CD14-positive monocyte (primary cell): ENCODE measurements at regions not wholly inside any gene's neighbourhood (a gene's known extent, or its start where the extent isn't known, plus 50 kb on each side); places are given as distances from the start of the nearest gene placed in this dataset.

Source experiments
- DNase-seq, 3 donors: peaks; one replicate each; pipeline ENCODE4 v3.0.0-alpha.2; 2011 to 2022
- H2AFZ ChIP-seq: 2 replicates; pipeline ENCODE4 v1.6.0; 2012; ENCODE audit warnings: mild to moderate bottlenecking, low read depth, low read length, inconsistent platforms; ENCODE audit not compliant: insufficient read depth, poor library complexity, severe bottlenecking
- H3K27ac ChIP-seq, 2 donors: 1 replicate in 1 of 2; 2 replicates in 1 of 2; pipeline ENCODE4 v1.5.1; 2012 to 2013; ENCODE audit warnings: low read length in 2 of 2, control low read depth in 1 of 2, inconsistent platforms in 1 of 2, low read depth in 1 of 2, mild to moderate bottlenecking in 1 of 2
- H3K27me3 ChIP-seq, 2 donors: one replicate each; pipeline versions ENCODE4 v1.6.0 to v1.6.1; 2011 to 2013; ENCODE audit warnings: low read length in 2 of 2; ENCODE audit not compliant: control insufficient read depth in 2 of 2, insufficient read depth in 2 of 2
- H3K36me3 ChIP-seq, 2 donors: replicated peaks in 1 of 2; 1 replicate in 1 of 2; 2 replicates in 1 of 2; pipeline versions ENCODE4 v1.5.1 to v1.6.1; 2012 to 2013; ENCODE audit warnings: low read length in 2 of 2, control low read depth in 1 of 2, inconsistent platforms in 1 of 2, mild to moderate bottlenecking in 1 of 2; ENCODE audit not compliant: insufficient read depth in 2 of 2, control insufficient read depth in 1 of 2
- H3K4me1 ChIP-seq, 2 donors: 1 replicate in 1 of 2; 2 replicates in 1 of 2; pipeline versions ENCODE4 v1.5.1 to v1.6.1; 2012 to 2013; ENCODE audit warnings: low read length in 2 of 2, control low read depth in 1 of 2, inconsistent platforms in 1 of 2, mild to moderate bottlenecking in 1 of 2, moderate library complexity in 1 of 2; ENCODE audit not compliant: insufficient read depth in 2 of 2, control insufficient read depth in 1 of 2
- H3K4me2 ChIP-seq: replicated peaks from 2 replicates; pipeline ENCODE3; 2012; ENCODE audit warnings: low read length, moderate library complexity, mild to moderate bottlenecking; ENCODE audit not compliant: poor library complexity, severe bottlenecking; ENCODE audit errors: extremely low read depth
- H3K4me3 ChIP-seq, 3 experiments: fragments of 200-600 bp in 1 of 3; sonication (generic) in 1 of 3; replicated peaks in 1 of 3; 1 replicate in 2 of 3; 2 replicates in 1 of 3; pipeline ENCODE4 v1.5.1; 2011 to 2013; ENCODE audit warnings: low read length in 3 of 3, mild to moderate bottlenecking in 3 of 3, control low read depth in 2 of 3, low read depth in 2 of 3, inconsistent platforms in 1 of 3, moderate library complexity in 1 of 3
- H3K79me2 ChIP-seq: 2 replicates; pipeline ENCODE4 v1.6.0; 2012; ENCODE audit warnings: mild to moderate bottlenecking, control low read depth, inconsistent platforms, low read length, moderate library complexity; ENCODE audit not compliant: insufficient read depth
- H3K9ac ChIP-seq: 2 replicates; pipeline ENCODE4 v1.6.0; 2017; ENCODE audit warnings: low read length, mild to moderate bottlenecking; ENCODE audit not compliant: insufficient read depth, poor library complexity, severe bottlenecking
- H3K9me3 ChIP-seq, 2 donors: replicated peaks in 1 of 2; 1 replicate in 1 of 2; 2 replicates in 1 of 2; pipeline versions ENCODE4 v1.5.1 to v1.6.1; 2012 to 2013; ENCODE audit warnings: low read length in 2 of 2, control low read depth in 1 of 2; ENCODE audit not compliant: control insufficient read depth in 1 of 2, insufficient read depth in 1 of 2
- H4K20me1 ChIP-seq: 2 replicates; pipeline ENCODE4 v1.6.0; 2012; ENCODE audit warnings: mild to moderate bottlenecking, low read length, control low read depth, moderate library complexity; ENCODE audit not compliant: insufficient read depth
- H3K27ac Mint-ChIP-seq, 7 donors: one replicate each; pipeline ENCODE4 v1.8.0; 2020; ENCODE audit warnings: mild to moderate bottlenecking in 7 of 7, mixed read lengths in 7 of 7, moderate library complexity in 6 of 7, inconsistent platforms in 2 of 7
- H3K27me3 Mint-ChIP-seq, 3 donors: one replicate each; pipeline ENCODE4 v1.8.0; 2021 to 2022; ENCODE audit warnings: low read depth in 3 of 3, mild to moderate bottlenecking in 3 of 3, mixed read lengths in 3 of 3, moderate library complexity in 3 of 3, inconsistent platforms in 1 of 3
- H3K36me3 Mint-ChIP-seq, 2 donors: one replicate each; pipeline ENCODE4 v1.8.0; 2020; ENCODE audit warnings: mixed read lengths in 2 of 2, inconsistent platforms in 1 of 2, mild to moderate bottlenecking in 1 of 2
- H3K4me1 Mint-ChIP-seq: one replicate; pipeline ENCODE4 v1.8.0; 2020; ENCODE audit warnings: mild to moderate bottlenecking, mixed read lengths
- H3K4me3 Mint-ChIP-seq, 2 donors: one replicate each; pipeline ENCODE4 v1.8.0; 2020; ENCODE audit warnings: mild to moderate bottlenecking in 2 of 2, mixed read lengths in 2 of 2, moderate library complexity in 1 of 2
- H3K9me3 Mint-ChIP-seq, 7 donors: one replicate each; pipeline ENCODE4 v1.8.0; 2020 to 2022; ENCODE audit warnings: mixed read lengths in 7 of 7, mild to moderate bottlenecking in 6 of 7, moderate library complexity in 6 of 7, inconsistent platforms in 2 of 7
- whole genome bisulfite sequencing: methylation state at CpG from one replicate; pipeline ENCODE4 v1.1.5; 2013; ENCODE audit warnings: missing lambda C conversion rate; ENCODE audit not compliant: insufficient coverage; 5-methylcytosine and 5-hydroxymethylcytosine counted together
- intact Hi-C, 2 donors: fragments of 100-400 bp; cut with micrococcal nuclease; formaldehyde crosslinking; loops; one replicate each; pipeline versions ENCODE4 v1.15.0 to v1.15.1; 2023
- TF ChIP-seq, protein P1 (sequence below): fragments of 200-600 bp; IDR thresholded peaks from one replicate; pipeline ENCODE4 v1.8.0; 2022; ENCODE audit warnings: antibody characterized with exemption, mild to moderate bottlenecking

DNA sequence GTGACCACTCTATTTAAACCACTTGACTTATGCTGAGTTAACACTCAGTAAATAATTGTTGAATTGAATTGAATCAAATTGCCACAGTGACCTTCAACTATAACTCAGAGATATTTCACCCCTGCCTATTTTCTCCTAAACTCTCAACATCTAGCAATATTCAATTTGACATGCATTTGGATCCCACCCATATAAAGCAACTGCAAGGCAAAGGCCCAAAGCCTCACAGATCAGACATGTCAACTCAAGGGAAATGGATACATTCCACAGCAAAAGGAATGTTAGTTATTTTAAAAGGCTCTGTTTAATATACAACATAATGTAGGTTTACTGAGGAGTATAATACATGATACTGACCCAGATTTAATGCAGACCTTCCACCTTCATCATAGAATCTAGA is 107.4 kb downstream of the KCTD12 start:
- Mint-ChIP-seq H3K9me3 (peaks cover 0 to 6% (median 0%) of the 10 kb centered on the region in 7 donors), H3K27ac (no peak overlapping the region), H3K27me3 (peaks cover 0 to 1% (median 1%) of the 10 kb centered on the region in 3 donors), H3K36me3 (peaks cover 0 to 7% of the 10 kb centered on the region in 2 donors), H3K4me3 (no peak overlapping the region), H3K4me1 (peaks cover 10% of the 10 kb centered on the region)
- H3K9ac ChIP-seq, result no peak overlapping the region
- H3K4me2 ChIP-seq, result no peak overlapping the region
- H3K27me3 ChIP-seq, result no peaks in the 10 kb centered on the region
- no peak overlapping the region for H3K27ac ChIP-seq
- H3K79me2 ChIP-seq, result no peaks in the 10 kb centered on the region
- TF ChIP-seq, protein P1, sequence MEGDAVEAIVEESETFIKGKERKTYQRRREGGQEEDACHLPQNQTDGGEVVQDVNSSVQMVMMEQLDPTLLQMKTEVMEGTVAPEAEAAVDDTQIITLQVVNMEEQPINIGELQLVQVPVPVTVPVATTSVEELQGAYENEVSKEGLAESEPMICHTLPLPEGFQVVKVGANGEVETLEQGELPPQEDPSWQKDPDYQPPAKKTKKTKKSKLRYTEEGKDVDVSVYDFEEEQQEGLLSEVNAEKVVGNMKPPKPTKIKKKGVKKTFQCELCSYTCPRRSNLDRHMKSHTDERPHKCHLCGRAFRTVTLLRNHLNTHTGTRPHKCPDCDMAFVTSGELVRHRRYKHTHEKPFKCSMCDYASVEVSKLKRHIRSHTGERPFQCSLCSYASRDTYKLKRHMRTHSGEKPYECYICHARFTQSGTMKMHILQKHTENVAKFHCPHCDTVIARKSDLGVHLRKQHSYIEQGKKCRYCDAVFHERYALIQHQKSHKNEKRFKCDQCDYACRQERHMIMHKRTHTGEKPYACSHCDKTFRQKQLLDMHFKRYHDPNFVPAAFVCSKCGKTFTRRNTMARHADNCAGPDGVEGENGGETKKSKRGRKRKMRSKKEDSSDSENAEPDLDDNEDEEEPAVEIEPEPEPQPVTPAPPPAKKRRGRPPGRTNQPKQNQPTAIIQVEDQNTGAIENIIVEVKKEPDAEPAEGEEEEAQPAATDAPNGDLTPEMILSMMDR, result no peak
- no peak for DNase-seq
- no peaks in the 10 kb centered on the region for H3K9me3 ChIP-seq
- H3K36me3 ChIP-seq, result no peaks in the 10 kb centered on the region
- intact Hi-C loops, result no loop called here
- H2AFZ ChIP-seq, result no peak overlapping the region
- no peaks in the 10 kb centered on the region for H4K20me1 ChIP-seq
- H3K4me3 ChIP-seq, result no peak overlapping the region
- no peaks in the 10 kb centered on the region for H3K4me1 ChIP-seq

DNA sequence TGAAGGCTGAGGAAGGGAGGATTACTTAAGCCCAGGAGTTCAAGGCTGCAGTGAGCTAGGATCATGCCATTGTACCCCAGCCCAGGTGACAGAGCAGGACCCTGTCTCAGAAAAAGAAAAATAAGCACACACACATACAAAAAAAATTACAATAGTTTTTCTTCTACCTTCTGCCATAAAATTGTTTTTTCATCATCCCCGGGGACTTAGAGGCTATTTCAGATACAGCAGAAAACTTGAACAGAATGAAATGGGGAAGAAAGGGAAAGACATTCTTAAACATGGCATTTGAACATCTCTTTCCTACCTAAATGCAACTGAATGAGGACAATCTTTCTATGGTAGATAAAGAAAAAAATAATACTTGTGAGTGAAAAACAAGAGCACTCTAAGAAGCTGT is 109.1 kb downstream of the KCTD12 start:
- Histone ChIP-seq H3K9ac (no peak overlapping the region), H3K27me3 (no peaks in the 10 kb centered on the region), H3K4me2 (no peak overlapping the region), H3K36me3 (no peaks in the 10 kb centered on the region), H3K27ac (no peak overlapping the region), H2AFZ (no peak overlapping the region), H3K4me1 (no peaks in the 10 kb centered on the region), H3K79me2 (no peaks in the 10 kb centered on the region), H3K9me3 (no peaks in the 10 kb centered on the region), H4K20me1 (no peaks in the 10 kb centered on the region), H3K4me3 (no peak overlapping the region)
- Mint-ChIP-seq H3K27ac (peak overlapping the region in 1 of 7 donors; percentile 35), H3K4me3 (no peak overlapping the region), H3K4me1 (peaks cover 10% of the 10 kb centered on the region), H3K36me3 (peaks cover 0 to 7% of the 10 kb centered on the region in 2 donors), H3K27me3 (peaks cover 0 to 1% (median 1%) of the 10 kb centered on the region in 3 donors), H3K9me3 (peaks cover 0 to 3% (median 0%) of the 10 kb centered on the region in 7 donors)
- no CpG with 5 or more reads among the region's 1 CpG for WGBS
- TF ChIP-seq, protein P1, result no peak
- DNase-seq, result no peak
- intact Hi-C loops, result no loop called here
